HPDE6-E6E7 (cell line): ENCODE measurements at regions not wholly inside any gene's neighbourhood (a gene's known extent, or its start where the extent isn't known, plus 50 kb on each side); places are given as distances from the start of the nearest gene placed in this dataset.

ENCODE experiments used
- DNase-seq: peaks from one replicate; pipeline ENCODE4 v3.0.0; 2011; ENCODE audit warnings: missing footprints; ENCODE audit errors: extremely low spot score

DNA sequence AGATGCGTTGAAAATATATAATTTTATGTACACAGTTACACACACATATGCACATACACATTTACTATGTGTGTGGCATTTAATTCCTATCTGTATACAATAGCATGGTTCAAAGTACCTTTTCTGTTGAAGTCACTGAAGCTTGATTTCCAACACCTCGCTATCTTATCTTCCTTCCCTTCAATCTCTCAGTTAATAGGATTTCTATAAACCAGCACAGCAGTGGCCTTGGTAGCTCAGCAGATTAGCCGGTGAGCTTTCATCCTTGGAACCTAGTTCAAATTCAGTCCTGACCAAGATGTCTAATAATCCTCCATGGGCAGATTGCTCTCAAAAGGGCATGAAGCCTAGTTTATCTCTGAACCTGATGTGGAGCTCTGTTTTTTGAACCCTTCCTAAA, 2389.5 kb downstream of the MAT2B start:
- DNase-seq = no peak

DNA sequence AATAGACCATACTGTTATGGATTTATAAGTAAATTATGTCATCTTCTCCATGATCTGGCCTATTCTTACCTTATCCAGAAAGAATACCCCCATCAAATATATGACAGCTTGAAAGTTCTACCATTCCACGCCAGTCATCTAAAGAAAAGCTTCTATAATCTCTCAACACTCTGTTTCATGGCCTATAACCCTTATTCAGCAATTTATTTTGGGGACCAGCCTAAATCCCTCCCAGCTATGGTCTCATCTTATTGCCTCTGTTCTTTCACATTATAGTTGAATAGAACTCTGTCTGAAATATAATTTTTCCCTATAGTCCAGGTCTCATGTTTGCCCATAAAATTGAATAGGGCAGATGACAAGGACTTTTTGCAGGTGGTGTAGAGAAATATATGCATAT, 2387.6 kb upstream of the WWC1 start:
- no peak for DNase-seq

DNA sequence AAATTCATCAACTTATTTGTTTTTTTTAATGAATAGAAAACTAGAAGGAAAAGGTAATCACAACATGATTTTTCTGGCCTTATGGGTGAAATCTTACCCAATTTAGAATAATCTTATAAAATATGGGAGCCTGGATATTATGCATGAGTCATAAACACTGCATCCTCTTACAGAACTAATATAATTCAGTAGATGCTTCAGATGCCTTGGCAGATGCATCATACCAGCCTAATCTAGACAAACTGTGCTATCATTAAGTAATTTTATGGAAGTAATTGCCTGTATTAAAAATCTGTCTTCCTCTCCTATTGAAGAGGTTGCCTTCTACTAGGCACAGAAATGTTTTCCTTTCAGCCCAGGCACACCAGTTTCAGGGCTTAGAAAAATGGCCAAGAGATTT, 2384.6 kb upstream of the WWC1 start:
- no peak for DNase-seq

DNA sequence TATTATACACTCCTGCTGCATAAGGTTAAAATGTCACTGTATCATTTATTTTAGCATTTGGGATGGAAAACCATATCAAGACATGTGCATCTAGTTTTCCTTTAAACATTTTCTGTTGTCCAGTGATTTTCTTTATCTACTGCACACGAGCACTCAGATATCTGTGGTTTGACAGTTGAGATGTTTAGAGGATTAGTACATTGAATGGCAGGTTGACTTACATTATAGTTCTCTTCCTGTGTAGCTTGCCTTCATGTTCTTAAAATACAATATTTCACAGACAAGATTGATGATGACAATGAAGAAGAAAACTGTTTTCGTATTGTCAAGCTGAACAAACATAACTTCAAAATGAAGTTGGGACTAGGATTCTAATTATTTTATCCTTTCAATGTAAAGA, 2378.4 kb upstream of the WWC1 start:
- DNase-seq = no peak

DNA sequence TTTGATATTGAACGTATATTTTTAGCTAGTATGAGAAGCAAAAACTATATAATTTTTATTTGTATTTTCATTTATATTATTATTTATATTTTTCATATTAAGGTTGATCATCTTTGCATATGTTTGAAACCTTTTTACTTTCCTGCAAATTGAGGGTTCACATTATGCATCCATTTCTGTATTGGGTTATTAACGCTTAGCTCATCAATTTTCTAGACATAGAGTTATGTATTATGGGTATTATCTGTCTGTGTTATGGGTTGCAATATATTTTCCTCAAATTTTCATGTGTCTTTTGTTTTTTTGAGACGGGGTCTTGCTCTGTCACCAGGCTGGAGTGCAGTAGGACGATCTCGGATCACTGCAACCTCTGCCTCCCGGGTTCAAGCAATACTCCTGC, 2377.0 kb upstream of the WWC1 start:
- no peak for DNase-seq

DNA sequence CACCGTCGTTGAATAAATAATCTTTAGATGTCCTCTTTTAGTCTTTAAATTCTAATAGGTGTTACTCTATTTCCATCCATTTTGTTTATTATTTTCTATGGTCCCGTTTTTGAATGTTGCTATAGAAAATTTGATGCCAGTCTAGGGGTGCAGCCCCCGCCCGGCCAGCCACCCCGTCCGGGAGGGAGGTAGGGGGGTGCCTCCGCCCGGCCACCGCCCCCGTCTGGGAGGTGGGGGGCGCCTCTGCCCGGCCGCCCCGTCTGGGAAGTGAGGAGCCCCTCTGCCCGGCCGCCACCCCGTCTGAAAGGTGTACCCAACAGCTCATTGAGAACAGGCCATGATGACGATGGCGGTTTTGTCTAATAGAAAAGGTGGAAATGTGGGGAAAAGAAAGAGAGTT, 2372.2 kb upstream of the WWC1 start:
- no peak for DNase-seq

DNA sequence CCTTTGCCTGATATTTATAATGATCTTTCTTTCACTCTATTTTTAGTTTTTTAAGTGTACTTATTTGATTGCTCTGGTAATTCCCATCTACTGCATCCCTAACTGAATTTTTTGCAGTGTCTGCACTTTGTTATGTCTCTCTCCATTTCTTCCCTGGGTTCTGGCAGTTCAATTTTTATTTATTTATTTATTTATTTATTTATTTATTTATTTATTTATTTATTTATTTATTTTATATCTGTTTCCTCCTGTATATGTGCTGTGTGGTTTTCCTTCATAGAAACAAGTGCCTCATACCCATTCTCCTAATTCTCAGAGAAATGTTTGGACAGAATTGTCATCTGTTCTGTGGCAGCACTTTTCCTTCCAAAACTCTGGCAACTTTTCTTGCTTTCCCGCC, 2370.8 kb upstream of the WWC1 start:
- DNase-seq = no peak

DNA sequence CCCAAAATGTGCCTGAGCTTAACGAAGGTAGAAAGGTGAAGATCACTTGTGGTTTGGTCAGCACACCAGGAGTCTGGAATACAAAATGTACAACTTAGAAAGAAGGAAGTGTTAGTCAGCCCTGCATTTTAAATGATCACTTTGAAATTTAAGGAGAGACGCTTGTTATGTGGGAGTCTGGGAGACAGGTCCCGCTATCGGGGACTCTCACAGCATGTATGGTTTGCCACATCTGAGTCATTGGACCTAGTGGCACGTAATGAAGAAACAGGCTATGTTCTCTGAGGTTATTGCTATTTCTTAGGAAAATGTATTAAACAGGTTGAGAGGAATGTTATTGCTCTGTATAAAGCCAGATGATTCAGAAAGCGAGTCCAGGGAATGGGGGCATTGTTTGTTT, 2362.5 kb upstream of the WWC1 start:
- DNase-seq = no peak

DNA sequence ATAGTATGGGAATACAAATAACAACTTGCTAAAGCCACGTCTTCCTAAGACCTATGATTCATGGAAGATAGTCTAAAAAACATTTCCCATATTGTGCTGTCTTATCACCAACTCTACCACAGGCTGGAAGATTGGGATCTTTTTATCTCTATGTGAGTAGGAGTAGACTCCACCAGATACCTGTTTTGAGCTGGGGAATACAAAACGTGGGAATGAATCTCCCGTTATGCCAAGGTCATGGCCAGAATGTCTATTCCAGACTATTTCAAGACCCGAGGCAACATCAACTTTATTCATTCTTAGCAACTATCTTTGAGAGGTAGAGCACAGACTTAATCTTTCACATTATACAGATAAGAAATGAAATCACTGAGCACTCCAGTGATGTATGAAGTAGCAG, 2350.9 kb upstream of the WWC1 start:
- DNase-seq = no peak

DNA sequence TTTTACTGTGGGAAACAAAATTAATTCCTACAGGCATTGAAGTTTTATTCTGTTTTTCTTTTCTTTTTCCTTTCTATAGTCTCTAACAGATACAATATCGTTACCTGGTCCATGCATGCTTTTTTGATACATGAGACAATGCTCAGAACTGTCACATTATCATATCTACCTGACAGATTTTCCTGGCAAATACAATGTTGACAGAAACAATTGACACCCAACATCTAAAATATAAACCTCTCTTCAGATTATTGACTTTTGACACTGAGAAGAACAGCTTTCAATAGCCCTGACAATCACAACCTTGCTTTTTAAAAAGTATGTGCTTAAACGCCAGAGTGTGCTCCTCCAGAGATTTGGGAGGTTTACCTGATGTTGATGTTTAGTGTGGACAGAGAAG, 2334.6 kb upstream of the WWC1 start:
- DNase-seq = no peak

DNA sequence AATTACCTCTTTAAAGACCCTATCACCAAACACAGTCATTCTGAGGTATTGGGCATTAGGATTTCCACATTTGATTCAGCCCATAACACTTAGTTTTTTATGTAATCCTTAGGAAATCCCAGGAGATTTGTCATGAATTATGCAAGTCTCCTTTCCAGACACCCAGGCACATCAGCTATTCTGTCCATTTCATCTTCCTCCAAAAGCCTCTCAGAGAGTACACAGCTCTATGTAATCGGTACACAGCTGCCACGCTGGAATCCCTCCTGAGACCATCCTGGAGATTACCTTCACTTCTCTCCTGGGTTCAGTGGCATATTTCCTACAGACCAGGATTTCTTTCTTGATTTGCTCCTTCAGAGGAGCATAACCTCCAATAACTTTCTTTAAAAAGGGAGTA, 2309.8 kb upstream of the WWC1 start:
- DNase-seq = no peak

DNA sequence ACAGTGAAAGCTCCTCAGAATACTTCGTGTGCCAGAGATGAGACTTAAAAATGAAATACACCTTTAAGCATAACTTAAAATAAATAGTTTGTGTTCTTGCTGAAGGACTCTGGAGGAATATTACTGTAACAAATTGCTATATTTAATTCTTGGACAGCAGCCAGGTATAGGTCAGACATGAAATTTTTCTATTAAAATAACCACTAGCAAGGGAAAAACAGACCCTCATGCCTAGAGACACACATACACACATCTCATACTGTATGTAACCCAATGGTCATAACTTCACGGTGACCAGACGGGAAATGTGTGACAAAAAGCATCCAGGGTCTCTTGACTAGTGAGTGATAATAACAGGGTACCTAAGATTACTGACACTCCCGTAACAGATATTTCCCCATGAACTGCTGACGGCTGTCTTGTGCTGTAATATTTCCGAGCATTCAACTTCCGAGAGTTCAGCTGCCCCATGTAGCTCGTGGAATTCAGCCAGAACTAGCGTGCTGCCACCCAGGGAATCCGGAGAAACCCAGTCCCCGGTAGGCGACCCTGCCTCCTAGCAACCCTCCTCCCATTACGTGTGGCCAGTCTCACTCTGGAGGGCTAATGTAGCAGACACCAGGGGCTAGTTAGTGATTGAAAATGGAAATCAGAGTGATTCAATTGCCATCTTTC, 2295.1 kb upstream of the WWC1 start:
- DNase-seq = no peak

DNA sequence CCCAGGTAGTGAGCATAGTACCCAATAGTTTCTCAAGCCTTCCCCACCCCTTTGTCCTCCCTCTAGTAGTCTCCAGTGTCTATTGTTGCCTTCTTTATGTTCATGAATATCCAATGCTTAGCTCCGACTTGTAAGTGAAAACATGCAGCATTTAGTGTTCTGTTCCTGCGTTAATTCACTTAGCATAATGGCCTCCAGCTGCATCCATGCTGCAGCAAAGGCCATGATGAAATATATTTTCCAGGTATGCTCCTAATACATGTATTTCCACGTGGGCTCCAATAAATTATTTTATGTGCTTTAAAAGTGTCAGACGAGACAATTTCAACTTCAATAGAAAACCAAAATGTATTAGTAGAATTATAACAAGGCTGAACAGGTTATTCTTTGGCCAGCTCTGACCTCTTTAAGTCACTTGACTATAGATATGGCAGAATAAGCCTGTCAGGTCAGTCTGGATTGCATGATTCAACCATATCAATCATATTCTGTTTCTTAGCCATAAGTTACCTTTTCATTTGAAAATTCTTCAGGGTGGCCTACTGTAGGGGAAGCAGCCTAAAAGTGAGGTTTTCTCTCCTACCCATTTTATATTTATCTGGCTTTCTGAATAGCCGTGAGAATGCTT, 2291.6 kb upstream of the WWC1 start:
- DNase-seq = no peak

DNA sequence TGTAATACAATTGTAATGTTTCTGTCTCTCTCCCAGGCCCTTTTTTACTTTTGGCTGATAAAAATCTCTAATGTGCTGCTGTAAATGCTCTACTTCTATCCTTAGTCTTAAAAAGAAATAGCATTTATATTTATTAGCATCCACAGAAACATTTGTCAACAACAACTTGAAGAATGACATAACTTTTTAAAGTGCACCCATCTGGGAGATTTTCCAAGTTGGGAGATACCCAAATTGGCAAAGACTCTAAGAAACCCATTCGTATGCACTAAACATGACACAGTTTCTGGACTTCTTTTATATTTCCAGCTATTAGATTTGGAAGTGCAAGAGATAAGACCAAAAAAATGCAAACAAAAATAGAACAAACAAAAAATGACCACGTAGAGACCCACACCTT, 2287.4 kb upstream of the WWC1 start:
- no peak for DNase-seq

DNA sequence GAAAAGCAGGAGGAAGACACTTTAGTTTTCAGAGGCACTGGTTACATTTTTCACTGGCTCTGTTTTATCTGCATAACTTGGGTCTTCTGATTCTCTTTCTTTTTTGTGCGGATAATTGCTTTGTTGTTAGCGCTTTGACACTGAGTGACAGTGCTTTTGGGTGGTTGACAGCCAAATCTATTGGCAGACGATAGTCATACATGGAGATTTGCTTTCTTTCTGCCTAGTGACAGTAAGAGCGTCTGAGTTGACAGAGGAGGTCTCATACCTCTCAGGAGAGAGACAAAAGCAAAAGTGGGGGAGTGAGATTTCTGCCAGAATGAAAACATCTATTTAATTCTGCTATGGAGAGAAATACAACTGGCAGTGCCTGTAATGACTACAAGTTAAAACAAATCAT, 2278.0 kb upstream of the WWC1 start:
- no peak for DNase-seq

DNA sequence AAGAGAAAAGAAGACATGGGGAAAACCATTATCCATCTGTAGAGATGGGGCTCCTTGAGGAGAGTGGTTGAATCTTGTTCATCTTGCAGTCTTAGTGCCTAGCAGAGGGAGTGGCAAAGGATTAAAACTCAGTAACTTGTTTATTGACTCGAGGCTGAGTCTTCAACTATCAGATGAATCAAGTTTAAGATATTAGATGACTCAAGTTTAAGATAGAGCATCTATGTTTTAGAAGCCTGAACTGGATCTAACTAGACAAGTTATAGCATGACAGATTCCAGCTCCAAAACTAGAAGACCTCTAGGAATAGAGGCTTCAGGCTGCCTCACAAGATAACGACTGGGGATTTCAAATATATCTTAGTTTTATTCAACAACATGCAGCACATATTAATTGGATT, 2277.2 kb upstream of the WWC1 start:
- DNase-seq = peak; percentile 11

DNA sequence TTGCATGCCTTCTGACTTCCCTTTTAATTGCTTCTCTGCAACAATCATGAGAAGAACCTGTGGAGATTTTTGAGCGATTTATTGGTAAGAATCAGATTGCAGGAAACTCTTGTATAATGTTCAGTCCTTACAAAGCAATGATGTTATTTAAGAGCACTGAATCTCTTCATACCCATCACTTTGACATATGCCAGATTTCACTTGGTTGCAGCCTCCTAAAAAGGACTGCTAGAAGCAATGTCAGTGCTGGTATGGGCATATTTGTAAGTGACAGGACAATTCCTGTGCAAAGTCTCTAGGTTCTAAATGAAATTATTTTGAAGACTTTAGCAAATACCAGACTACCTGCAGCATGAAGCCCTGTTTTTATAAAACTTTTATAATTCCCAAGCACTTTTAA, 2272.7 kb upstream of the WWC1 start:
- no peak for DNase-seq

DNA sequence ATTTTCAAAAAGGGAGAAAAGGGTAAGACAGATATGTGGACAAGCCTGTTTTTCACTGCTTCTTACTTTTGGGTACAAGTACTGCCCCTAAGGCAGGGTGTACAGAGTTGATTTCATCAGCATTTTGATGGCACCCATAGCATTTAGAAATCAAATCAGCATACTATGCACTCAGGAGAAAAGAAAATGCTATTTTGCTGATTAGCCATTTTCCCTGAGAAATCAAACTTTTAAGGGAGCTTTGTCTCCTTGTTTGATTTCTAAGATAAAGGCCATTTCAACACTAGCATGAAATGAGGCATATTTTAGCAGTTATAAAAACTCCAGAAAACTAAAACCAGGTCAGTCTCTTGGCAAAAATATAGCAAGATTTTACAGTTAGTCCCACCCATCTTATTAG, 2269.4 kb upstream of the WWC1 start:
- DNase-seq = no peak

DNA sequence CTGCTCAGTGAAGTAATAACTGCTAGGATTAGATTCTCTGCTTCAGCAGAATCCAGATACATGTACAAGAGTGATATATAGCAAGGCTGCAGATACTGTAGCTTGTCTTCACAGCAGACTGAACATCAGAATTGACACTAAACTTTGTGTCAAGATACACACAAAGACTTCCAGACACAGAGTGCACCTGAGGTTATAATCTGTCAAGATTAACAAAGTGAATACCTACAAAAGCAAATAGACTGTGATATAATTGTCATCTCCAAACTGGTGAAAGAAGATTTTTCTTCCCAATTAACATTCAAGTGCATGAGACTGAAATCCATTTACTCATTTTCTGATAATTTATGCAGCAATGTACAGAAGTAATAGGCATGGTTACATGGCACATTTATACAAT, 2266.5 kb upstream of the WWC1 start:
- no peak for DNase-seq

DNA sequence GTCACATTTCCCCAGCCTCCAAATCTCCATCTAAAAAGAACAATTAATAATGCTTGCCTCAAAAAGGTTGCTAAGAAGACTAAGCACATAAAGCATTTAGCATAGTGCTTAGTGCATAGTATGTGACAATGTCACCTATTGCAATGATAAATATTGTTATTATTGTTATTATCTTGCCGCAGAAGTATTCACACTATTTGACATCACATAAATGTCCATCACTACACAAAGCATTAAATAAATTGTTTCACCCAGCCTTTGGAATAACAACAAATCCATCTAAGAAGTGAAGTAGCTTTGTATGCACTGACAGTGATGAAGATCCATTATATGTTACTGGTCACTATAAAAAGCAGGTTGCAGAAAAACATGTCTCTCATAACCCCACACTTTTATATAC, 2263.9 kb upstream of the WWC1 start:
- DNase-seq = no peak

DNA sequence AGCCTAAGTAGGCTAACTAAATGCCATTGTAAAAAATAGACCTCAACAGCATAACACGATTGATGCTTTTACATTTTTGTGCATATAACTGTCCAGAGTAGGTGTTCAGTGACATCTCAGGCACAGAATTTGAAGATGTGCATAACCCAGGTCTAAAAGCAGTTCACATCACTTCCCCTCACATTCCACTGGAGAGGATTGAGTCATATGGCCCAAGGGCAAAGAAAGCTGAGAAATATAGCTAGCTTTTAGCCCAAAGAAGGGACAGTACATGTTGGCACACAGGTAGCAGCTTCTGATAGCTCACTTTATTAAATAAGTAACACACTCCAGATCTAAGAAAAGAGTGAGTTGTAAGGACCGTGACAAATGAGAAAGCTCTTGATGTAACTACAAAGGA, 2259.5 kb upstream of the WWC1 start:
- DNase-seq = peak; percentile 14

DNA sequence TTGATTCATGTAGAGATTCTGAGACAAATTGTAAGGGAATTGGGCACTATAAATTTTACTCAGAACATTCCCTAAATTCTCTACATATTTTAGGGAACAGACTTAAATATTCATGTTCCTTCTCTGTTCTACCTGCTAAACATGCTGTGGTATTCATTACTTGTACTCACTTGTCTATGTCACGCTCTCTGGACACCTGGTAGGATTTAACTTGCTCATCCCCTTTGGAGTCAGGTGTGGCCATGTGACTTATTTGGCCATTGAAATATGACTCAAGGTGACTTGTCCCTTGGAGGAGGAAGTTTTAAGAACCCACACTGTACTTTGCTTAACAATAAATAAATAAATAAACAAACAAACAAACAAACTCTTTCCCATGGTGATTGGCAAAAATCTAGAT, 2258.8 kb upstream of the WWC1 start:
- peak; percentile 14 for DNase-seq

DNA sequence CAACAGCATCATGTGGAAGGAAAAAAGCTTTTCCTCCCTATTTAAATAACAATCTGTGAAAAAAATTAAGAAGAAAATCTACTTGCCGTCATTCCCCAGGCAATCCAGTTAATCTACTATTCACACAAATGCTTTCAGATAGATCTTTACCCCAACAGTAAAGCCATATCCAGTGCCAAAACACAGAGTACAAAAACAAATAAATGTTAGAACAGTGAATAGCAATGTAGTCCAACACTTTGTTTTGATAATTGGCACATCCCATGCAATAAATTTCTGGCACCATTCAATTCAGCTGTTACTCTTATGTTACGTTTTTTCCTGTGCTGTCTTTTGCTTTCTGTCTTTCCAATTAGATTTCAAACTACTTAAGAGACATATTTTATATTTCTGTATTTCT, 2245.5 kb upstream of the WWC1 start:
- no peak for DNase-seq

DNA sequence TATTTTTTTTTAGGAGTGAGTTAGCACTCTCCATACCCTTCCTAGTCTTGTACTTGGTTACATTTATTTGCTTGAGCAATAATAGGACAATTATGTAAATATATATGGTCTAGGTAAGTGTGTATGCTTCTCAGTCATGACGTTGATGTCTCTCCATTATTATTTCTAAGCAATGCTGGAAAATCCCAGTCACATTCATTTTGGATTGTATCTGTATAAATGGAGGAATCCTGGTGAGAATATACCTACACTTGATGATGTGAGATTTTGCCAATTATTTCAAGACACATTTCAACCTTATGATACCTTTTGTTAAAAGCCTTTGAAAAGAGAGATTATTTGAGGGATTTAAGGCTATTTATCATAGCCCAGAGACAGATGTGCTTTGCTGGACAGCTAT, 2244.5 kb upstream of the WWC1 start:
- no peak for DNase-seq
